KMS-11 (cell line): ENCODE measurements at regions not wholly inside any gene's neighbourhood (a gene's known extent, or its start where the extent isn't known, plus 50 kb on each side); places are given as distances from the start of the nearest gene placed in this dataset.
"Not testable (repeated sequence)": the region's sequence is repeated elsewhere in the genome, so short reads cannot be mapped to it uniquely, and the experiment has no call there.

ENCODE experiments used
- H2AFZ ChIP-seq: fragments of 200-600 bp; sonication (generic); 2 replicates; pipeline ENCODE4 v1.6.1; 2016; ENCODE audit warnings: antibody characterized with exemption, mixed run types, low read depth
- H3K27ac ChIP-seq: fragments of 200-600 bp; sonication (generic); 2 replicates; pipeline ENCODE4 v1.6.1; 2016; ENCODE audit warnings: mild to moderate bottlenecking, mixed run types
- H3K27me3 ChIP-seq: fragments of 200-600 bp; sonication (generic); 2 replicates; pipeline ENCODE4 v1.6.1; 2017; ENCODE audit warnings: mild to moderate bottlenecking, low read depth, mixed run types, moderate library complexity; ENCODE audit not compliant: insufficient read depth
- H3K36me3 ChIP-seq: fragments of 200-600 bp; sonication (generic); 2 replicates; pipeline ENCODE4 v1.6.1; 2017; ENCODE audit warnings: mild to moderate bottlenecking, mixed run types; ENCODE audit not compliant: insufficient read depth
- H3K4me1 ChIP-seq: fragments of 200-600 bp; sonication (generic); 2 replicates; pipeline ENCODE4 v1.6.1; 2016; ENCODE audit warnings: mild to moderate bottlenecking, low read depth, mixed run types; ENCODE audit not compliant: poor library complexity, severe bottlenecking
- H3K4me2 ChIP-seq: fragments of 200-600 bp; sonication (generic); 2 replicates; pipeline ENCODE4 v1.7.0; 2016; ENCODE audit warnings: mild to moderate bottlenecking, mixed run types
- H3K4me3 ChIP-seq: fragments of 200-600 bp; sonication (generic); IDR thresholded peaks from 2 replicates; pipeline ENCODE4 v1.6.1; 2017; ENCODE audit warnings: low read depth, low read length, mixed read lengths; ENCODE audit not compliant: insufficient read depth
- H3K79me2 ChIP-seq: fragments of 200-600 bp; sonication (generic); 2 replicates; pipeline ENCODE4 v1.6.1; 2016; ENCODE audit warnings: low read depth, mixed run types; ENCODE audit not compliant: insufficient read depth
- H3K9ac ChIP-seq: fragments of 200-600 bp; sonication (generic); 2 replicates; pipeline ENCODE4 v1.6.1; 2016; ENCODE audit warnings: mild to moderate bottlenecking, mixed run types
- H4K20me1 ChIP-seq: fragments of 200-600 bp; sonication (generic); 2 replicates; pipeline ENCODE4 v1.6.1; 2016; ENCODE audit warnings: mild to moderate bottlenecking, mixed run types; ENCODE audit not compliant: insufficient read depth
- TF ChIP-seq, protein P1 (sequence below): fragments of 200-600 bp; sonication (generic); conservative IDR thresholded peaks from 2 replicates; pipeline ENCODE4 v1.6.1; 2017; ENCODE audit warnings: low read depth, mild to moderate bottlenecking, antibody characterized with exemption, low read length, moderate library complexity, mixed read lengths

DNA sequence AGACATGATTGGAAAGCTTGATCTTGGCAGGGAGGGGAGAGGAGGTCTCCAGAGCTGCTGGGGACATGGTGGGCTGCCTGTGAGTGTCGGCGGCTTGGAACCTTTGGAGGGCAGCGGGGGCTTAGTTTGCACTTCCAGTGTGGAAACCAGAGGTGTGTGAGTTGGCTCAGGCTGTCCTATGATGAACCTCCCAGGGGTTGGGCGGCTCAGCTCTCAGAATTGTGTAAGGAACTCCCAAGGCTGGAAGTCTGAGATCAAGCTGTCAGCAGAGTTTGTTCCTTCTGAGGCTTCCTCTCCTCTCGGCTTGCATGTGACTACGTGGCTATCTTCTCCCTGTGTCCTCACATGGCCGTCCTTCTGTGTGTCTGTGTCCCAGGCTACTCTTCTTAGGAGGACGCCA lies 87.9 kb upstream of the B3GAT1 start:
- Histone ChIP-seq H3K79me2 (no peaks in the 10 kb centered on the region), H4K20me1 (no peaks in the 10 kb centered on the region), H2AFZ (no peak overlapping the region), H3K27ac (no peak overlapping the region), H3K4me3 (no peak overlapping the region), H3K27me3 (no peaks in the 10 kb centered on the region), H3K9ac (no peak overlapping the region), H3K36me3 (no peaks in the 10 kb centered on the region), H3K4me2 (no peak overlapping the region), H3K4me1 (no peaks in the 10 kb centered on the region)
- TF ChIP-seq, protein P1, sequence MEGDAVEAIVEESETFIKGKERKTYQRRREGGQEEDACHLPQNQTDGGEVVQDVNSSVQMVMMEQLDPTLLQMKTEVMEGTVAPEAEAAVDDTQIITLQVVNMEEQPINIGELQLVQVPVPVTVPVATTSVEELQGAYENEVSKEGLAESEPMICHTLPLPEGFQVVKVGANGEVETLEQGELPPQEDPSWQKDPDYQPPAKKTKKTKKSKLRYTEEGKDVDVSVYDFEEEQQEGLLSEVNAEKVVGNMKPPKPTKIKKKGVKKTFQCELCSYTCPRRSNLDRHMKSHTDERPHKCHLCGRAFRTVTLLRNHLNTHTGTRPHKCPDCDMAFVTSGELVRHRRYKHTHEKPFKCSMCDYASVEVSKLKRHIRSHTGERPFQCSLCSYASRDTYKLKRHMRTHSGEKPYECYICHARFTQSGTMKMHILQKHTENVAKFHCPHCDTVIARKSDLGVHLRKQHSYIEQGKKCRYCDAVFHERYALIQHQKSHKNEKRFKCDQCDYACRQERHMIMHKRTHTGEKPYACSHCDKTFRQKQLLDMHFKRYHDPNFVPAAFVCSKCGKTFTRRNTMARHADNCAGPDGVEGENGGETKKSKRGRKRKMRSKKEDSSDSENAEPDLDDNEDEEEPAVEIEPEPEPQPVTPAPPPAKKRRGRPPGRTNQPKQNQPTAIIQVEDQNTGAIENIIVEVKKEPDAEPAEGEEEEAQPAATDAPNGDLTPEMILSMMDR = no peak

DNA sequence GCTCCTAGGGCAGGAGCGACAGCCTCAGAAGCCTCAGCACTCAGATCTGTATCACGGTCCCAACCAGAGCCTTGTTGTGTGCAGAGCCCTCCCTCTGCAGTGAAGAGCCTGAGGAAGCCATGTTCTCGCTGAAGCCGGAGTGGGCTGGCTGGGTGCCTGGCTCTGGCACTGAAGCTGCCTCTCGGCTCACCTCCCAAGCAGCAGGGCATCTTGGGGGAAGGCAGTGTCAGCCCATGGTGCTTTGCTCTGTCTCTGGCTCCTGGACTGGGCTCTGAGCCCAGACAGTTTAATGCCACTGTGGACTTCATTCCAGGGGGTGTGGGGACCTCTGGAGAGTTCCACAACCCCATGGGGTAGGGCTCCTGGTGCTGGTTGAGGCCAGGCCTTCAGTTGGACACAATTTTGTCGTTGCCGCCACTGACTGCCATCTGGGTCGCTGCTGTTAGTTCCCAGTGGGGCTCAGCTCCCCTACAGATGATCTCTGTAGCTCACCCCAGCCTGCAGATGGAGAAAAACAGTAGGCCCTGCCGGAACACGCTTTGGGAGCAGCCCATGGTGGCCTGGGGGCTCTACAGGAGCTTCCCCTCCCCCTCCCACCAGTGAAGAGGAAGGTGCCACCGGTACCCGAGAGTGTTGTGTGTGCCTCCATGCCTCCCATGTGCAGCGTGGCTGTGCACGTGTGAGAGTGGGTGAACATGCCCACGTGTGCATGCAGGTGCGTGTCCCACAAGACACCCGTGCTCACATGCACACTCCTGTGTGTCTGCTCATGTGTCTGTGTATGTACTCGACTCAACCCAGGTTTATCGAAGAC lies 86.5 kb upstream of the B3GAT1 start:
- Histone ChIP-seq H4K20me1 (no peaks in the 10 kb centered on the region), H3K27me3 (no peaks in the 10 kb centered on the region), H3K79me2 (no peaks in the 10 kb centered on the region), H3K27ac (no peak overlapping the region), H3K36me3 (no peaks in the 10 kb centered on the region), H3K9ac (no peak overlapping the region), H3K4me2 (no peak overlapping the region), H3K4me3 (no peak overlapping the region), H2AFZ (no peak overlapping the region), H3K4me1 (no peaks in the 10 kb centered on the region)
- TF ChIP-seq, protein P1 = no peak

DNA sequence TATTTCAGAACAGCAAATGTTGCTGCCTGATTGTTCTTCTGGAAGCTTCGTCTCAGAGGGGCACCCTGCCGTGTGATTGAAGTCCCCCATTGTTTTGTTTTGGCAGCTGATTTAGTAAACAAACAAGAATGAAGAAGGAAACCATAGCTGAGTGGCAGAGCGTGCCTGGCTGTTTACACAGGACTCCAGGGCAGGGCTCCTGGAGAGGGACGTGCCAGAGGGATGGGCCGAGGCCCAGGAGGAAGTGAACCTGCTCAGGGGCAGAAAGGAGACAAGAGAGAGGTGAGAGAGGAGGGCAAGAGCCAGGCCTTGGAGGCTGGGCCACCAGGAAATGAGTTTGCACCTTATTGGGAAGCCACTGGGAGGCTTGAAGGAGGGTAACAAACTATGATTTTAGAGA lies 85.5 kb upstream of the B3GAT1 start:
- H3K27me3 ChIP-seq = no peaks in the 10 kb centered on the region
- no peaks in the 10 kb centered on the region for H3K4me1 ChIP-seq
- H3K36me3 ChIP-seq = no peaks in the 10 kb centered on the region
- no peak overlapping the region for H2AFZ ChIP-seq
- H3K4me3 ChIP-seq = no peak overlapping the region
- H3K4me2 ChIP-seq = no peak overlapping the region
- H4K20me1 ChIP-seq = no peaks in the 10 kb centered on the region
- TF ChIP-seq, protein P1 = no peak
- no peak overlapping the region for H3K27ac ChIP-seq
- no peak overlapping the region for H3K9ac ChIP-seq
- H3K79me2 ChIP-seq = no peaks in the 10 kb centered on the region

DNA sequence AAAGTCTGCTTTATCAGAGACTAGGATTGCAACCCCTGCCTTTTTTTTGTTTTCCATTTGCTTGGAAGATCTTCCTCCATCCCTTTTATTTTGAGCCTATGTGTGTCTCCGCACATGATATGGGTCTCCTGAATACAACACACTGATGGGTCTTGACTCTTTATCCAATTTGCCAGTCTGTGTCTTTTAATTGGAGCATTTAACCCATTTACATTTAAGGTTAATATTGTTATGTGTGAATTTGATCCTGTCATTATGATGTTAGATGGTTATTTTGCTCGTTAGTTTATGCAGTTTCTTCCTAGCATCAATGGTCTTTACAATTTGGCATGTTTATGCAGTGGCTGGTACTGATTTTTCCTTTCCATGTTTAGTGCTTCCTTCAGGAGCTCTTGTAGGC lies 84.0 kb upstream of the B3GAT1 start:
- H3K4me2 ChIP-seq, H3K4me1 ChIP-seq, H3K9ac ChIP-seq, H4K20me1 ChIP-seq, H3K4me3 ChIP-seq, H3K79me2 ChIP-seq, H3K36me3 ChIP-seq, H3K27ac ChIP-seq, H3K27me3 ChIP-seq, H2AFZ ChIP-seq: not testable (repeated sequence)

DNA sequence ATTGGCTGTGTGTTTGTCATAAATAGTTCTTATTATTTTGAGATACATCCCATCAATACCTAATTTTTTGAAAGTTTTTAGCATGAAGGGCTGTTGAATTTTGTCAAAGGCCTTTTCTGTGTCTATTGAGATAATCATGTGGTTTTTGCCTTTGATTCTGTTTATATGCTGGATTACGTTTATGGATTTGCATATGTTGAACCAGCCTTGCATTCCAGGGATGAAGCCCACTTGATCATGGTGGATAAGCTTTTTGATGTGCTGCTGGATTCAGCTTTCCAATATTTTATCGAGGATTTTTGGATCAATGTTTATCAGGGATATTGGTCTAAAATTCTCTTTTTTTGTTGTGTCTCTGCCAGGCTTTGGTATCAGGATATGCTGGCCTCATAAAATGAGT lies 82.4 kb upstream of the B3GAT1 start:
- not testable (repeated sequence) for H3K27me3 ChIP-seq, H3K4me2 ChIP-seq, H3K4me1 ChIP-seq, H3K9ac ChIP-seq, H4K20me1 ChIP-seq, H3K36me3 ChIP-seq, H3K4me3 ChIP-seq, H2AFZ ChIP-seq, H3K79me2 ChIP-seq, H3K27ac ChIP-seq

DNA sequence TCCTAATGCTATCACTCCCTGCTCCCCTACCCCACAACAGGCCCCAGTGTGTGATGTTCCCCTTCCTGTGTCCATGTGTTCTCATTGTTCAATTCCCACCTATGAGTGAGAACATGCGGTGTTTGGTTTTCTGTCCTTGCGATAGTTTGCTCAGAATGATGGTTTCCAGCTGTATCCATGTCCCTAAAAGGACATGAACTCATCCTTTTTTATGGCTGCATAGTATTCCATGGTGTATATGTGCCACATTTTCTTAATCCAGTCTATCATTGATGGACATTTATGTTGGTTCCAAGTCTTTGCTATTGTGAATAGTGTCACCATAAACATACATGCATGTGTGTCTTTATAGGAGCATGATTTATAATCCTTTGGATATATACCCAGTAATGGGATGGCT lies 80.4 kb upstream of the B3GAT1 start:
- not testable (repeated sequence) for H2AFZ ChIP-seq, H3K36me3 ChIP-seq, H4K20me1 ChIP-seq, H3K79me2 ChIP-seq, H3K4me1 ChIP-seq, H3K27ac ChIP-seq, H3K4me3 ChIP-seq, H3K27me3 ChIP-seq, H3K9ac ChIP-seq, H3K4me2 ChIP-seq
